Neural progenitor cell (in vitro differentiated cells): ENCODE measurements at regions not wholly inside any gene's neighbourhood (a gene's known extent, or its start where the extent isn't known, plus 50 kb on each side); places are given as distances from the start of the nearest gene placed in this dataset.

Experiments
- DNase-seq: peaks from one replicate; pipeline ENCODE4 v3.0.0-alpha.2; 2016; ENCODE audit warnings: low spot score
- H2AFZ ChIP-seq: fragments of 200-600 bp; sonication (generic); replicated peaks from 2 replicates; pipeline ENCODE4 v1.6.1; 2016; ENCODE audit warnings: antibody characterized with exemption
- H3F3A ChIP-seq: fragments of 200-600 bp; sonication (generic); 2 replicates; pipeline ENCODE4 v1.6.1; 2016; ENCODE audit warnings: antibody characterized with exemption, low read depth
- H3K27ac ChIP-seq: fragments of 200-600 bp; sonication (generic); 2 replicates; pipeline ENCODE4 v1.5.1; 2016; ENCODE audit warnings: mild to moderate bottlenecking
- H3K27me3 ChIP-seq: fragments of 200-600 bp; sonication (generic); 2 replicates; pipeline ENCODE4 v1.6.1; 2016; ENCODE audit warnings: mild to moderate bottlenecking, moderate library complexity
- H3K36me3 ChIP-seq: fragments of 200-600 bp; sonication (generic); 2 replicates; pipeline ENCODE4 v1.5.1; 2016
- H3K4me1 ChIP-seq: fragments of 200-600 bp; sonication (generic); 2 replicates; pipeline ENCODE4 v1.6.1; 2016; ENCODE audit warnings: mixed run types
- H3K4me2 ChIP-seq: fragments of 200-600 bp; sonication (generic); 2 replicates; pipeline ENCODE4 v1.6.1; 2016
- H3K4me3 ChIP-seq: fragments of 200-600 bp; sonication (generic); 2 replicates; pipeline ENCODE4 v1.5.1; 2016
- H3K79me2 ChIP-seq: fragments of 200-600 bp; sonication (generic); 2 replicates; pipeline ENCODE4 v1.6.1; 2016; ENCODE audit warnings: low read depth
- H3K9ac ChIP-seq: fragments of 200-600 bp; sonication (generic); 2 replicates; pipeline ENCODE4 v1.6.1; 2016
- H3K9me3 ChIP-seq: fragments of 200-600 bp; sonication (generic); 2 replicates; pipeline ENCODE4 v1.5.1; 2016; ENCODE audit warnings: low read depth
- H4K20me1 ChIP-seq: fragments of 200-600 bp; sonication (generic); 2 replicates; pipeline ENCODE4 v1.6.1; 2016; ENCODE audit warnings: low read depth
- H3K27ac Mint-ChIP-seq: 3 replicates; pipeline ENCODE4 v1.8.0; 2021; ENCODE audit warnings: mixed read lengths
- H3K27me3 Mint-ChIP-seq: 2 replicates; pipeline ENCODE4 v1.8.0; 2022; ENCODE audit warnings: low read depth, mild to moderate bottlenecking, inconsistent platforms, moderate library complexity, mixed read lengths; ENCODE audit not compliant: insufficient read depth
- H3K36me3 Mint-ChIP-seq: 3 replicates; pipeline ENCODE4 v1.8.0; 2021; ENCODE audit warnings: mixed read lengths
- H3K4me1 Mint-ChIP-seq: 3 replicates; pipeline ENCODE4 v1.8.0; 2021; ENCODE audit warnings: mixed read lengths
- H3K4me3 Mint-ChIP-seq: 3 replicates; pipeline ENCODE4 v1.8.0; 2021; ENCODE audit warnings: mild to moderate bottlenecking, moderate library complexity, mixed read lengths
- H3K9me3 Mint-ChIP-seq: 3 replicates; pipeline ENCODE4 v1.8.0; 2020; ENCODE audit warnings: mixed read lengths
- EZH2 ChIP-seq: fragments of 200-600 bp; sonication (generic); IDR thresholded peaks from 2 replicates; pipeline ENCODE4 v1.6.1; 2017; ENCODE audit warnings: antibody characterized with exemption, mild to moderate bottlenecking, moderate library complexity
- EZH2phosphoT487 ChIP-seq: fragments of 200-600 bp; sonication (generic); IDR thresholded peaks from 2 replicates; pipeline ENCODE4 v1.6.1; 2017; ENCODE audit warnings: antibody characterized with exemption
- TF ChIP-seq, protein P1 (sequence below): fragments of 200-600 bp; sonication (generic); IDR thresholded peaks from 2 replicates; pipeline ENCODE4 v1.5.1; 2017; ENCODE audit warnings: antibody characterized with exemption, mild to moderate bottlenecking

GRCh38 chr6:21300439-21300838, 293.1 kb upstream of the SOX4 start:
- Mint-ChIP-seq H3K4me3 (no peak overlapping the region), H3K27me3 (peaks cover 2% of the 10 kb centered on the region), H3K9me3 (peaks cover 22% of the 10 kb centered on the region), H3K36me3 (no peaks in the 10 kb centered on the region), H3K4me1 (peaks cover 9% of the 10 kb centered on the region), H3K27ac (no peak overlapping the region)
- H3F3A ChIP-seq: peaks cover 5% of the 10 kb centered on the region
- no peaks in the 10 kb centered on the region for H3K27me3 ChIP-seq
- H2AFZ ChIP-seq: no peak overlapping the region
- no peaks in the 10 kb centered on the region for H4K20me1 ChIP-seq
- TF ChIP-seq EZH2phosphoT487 (no peak), EZH2 (no peak)
- TF ChIP-seq, protein P1, sequence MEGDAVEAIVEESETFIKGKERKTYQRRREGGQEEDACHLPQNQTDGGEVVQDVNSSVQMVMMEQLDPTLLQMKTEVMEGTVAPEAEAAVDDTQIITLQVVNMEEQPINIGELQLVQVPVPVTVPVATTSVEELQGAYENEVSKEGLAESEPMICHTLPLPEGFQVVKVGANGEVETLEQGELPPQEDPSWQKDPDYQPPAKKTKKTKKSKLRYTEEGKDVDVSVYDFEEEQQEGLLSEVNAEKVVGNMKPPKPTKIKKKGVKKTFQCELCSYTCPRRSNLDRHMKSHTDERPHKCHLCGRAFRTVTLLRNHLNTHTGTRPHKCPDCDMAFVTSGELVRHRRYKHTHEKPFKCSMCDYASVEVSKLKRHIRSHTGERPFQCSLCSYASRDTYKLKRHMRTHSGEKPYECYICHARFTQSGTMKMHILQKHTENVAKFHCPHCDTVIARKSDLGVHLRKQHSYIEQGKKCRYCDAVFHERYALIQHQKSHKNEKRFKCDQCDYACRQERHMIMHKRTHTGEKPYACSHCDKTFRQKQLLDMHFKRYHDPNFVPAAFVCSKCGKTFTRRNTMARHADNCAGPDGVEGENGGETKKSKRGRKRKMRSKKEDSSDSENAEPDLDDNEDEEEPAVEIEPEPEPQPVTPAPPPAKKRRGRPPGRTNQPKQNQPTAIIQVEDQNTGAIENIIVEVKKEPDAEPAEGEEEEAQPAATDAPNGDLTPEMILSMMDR: no peak
- H3K36me3 ChIP-seq: no peaks in the 10 kb centered on the region
- no peak overlapping the region for H3K4me3 ChIP-seq
- no peak for DNase-seq
- H3K27ac ChIP-seq: no peak overlapping the region
- H3K79me2 ChIP-seq: no peaks in the 10 kb centered on the region
- H3K4me1 ChIP-seq: peaks cover 13% of the 10 kb centered on the region
- no peak overlapping the region for H3K9ac ChIP-seq
- peaks cover 9% of the 10 kb centered on the region for H3K9me3 ChIP-seq
- no peak overlapping the region for H3K4me2 ChIP-seq

- Mint-ChIP-seq H3K27me3 (peaks cover 5% of the 10 kb centered on the region), H3K27ac (no peak overlapping the region), H3K4me3 (no peak overlapping the region), H3K9me3 (peaks cover 15% of the 10 kb centered on the region), H3K4me1 (peaks cover 23% of the 10 kb centered on the region), H3K36me3 (no peaks in the 10 kb centered on the region)
- Histone ChIP-seq H2AFZ (no peak overlapping the region), H3K9me3 (peaks cover 9% of the 10 kb centered on the region), H3K4me1 (peaks cover 9% of the 10 kb centered on the region), H3K4me3 (no peak overlapping the region), H3K9ac (no peak overlapping the region), H3K79me2 (no peaks in the 10 kb centered on the region), H3K27me3 (no peaks in the 10 kb centered on the region), H3K4me2 (no peak overlapping the region), H3K27ac (no peak overlapping the region), H3K36me3 (no peaks in the 10 kb centered on the region), H3F3A (no peaks in the 10 kb centered on the region), H4K20me1 (no peaks in the 10 kb centered on the region)
- TF ChIP-seq, protein P1: no peak
- TF ChIP-seq EZH2phosphoT487: no peak
- no peak for TF ChIP-seq EZH2
- no peak for DNase-seq
Measured at GRCh38 chr6:21305893-21306332, 287.6 kb upstream of the SOX4 start.

- Mint-ChIP-seq H3K4me3 (no peak overlapping the region), H3K4me1 (peaks cover 27% of the 10 kb centered on the region), H3K27me3 (peaks cover 5% of the 10 kb centered on the region), H3K9me3 (peaks cover 11% of the 10 kb centered on the region), H3K27ac (no peak overlapping the region), H3K36me3 (no peaks in the 10 kb centered on the region)
- H3K36me3 ChIP-seq: no peaks in the 10 kb centered on the region
- H3K4me3 ChIP-seq: no peak overlapping the region
- no peaks in the 10 kb centered on the region for H4K20me1 ChIP-seq
- H3K79me2 ChIP-seq: no peaks in the 10 kb centered on the region
- H3F3A ChIP-seq: no peaks in the 10 kb centered on the region
- no peak overlapping the region for H3K9ac ChIP-seq
- no peak overlapping the region for H2AFZ ChIP-seq
- no peaks in the 10 kb centered on the region for H3K27me3 ChIP-seq
- H3K27ac ChIP-seq: no peak overlapping the region
- TF ChIP-seq EZH2phosphoT487: no peak
- TF ChIP-seq, protein P1: no peak
- H3K9me3 ChIP-seq: peaks cover 9% of the 10 kb centered on the region
- H3K4me1 ChIP-seq: peaks cover 9% of the 10 kb centered on the region
- DNase-seq: no peak
- H3K4me2 ChIP-seq: no peak overlapping the region
Measured at GRCh38 chr6:21306546-21306945, 287.0 kb upstream of the SOX4 start.
